Prostate gland (tissue), 2 donors: ENCODE measurements at regions not wholly inside any gene's neighbourhood (a gene's known extent, or its start where the extent isn't known, plus 50 kb on each side); places are given as distances from the start of the nearest gene placed in this dataset.
"Not testable (repeated sequence)": the region's sequence is repeated elsewhere in the genome, so short reads cannot be mapped to it uniquely, and the experiment has no call there.

Experiments used
- DNase-seq: peaks from one replicate; pipeline ENCODE4 v3.0.0-alpha.2; 2019; ENCODE audit warnings: low spot score
- H3K27ac ChIP-seq, 2 donors: fragments of 200-600 bp; sonication (generic); 2 replicates each; pipeline ENCODE4 v1.5.1; 2017 to 2019
- H3K27me3 ChIP-seq: fragments of 200-600 bp; sonication (generic); replicated peaks from 2 replicates; pipeline ENCODE4 v1.5.1; 2019; ENCODE audit not compliant: insufficient read depth
- H3K36me3 ChIP-seq, 2 donors: fragments of 200-600 bp; sonication (generic); 1 replicate in 1 of 2; 2 replicates in 1 of 2; pipeline versions ENCODE4 v1.5.1 to v1.8.1; 2017 to 2019
- H3K4me1 ChIP-seq: fragments of 200-600 bp; sonication (generic); replicated peaks from 2 replicates; pipeline ENCODE4 v1.5.1; 2019
- H3K4me3 ChIP-seq, 2 donors: fragments of 200-600 bp; sonication (generic); 2 replicates each; pipeline ENCODE4 v1.5.1; 2017 to 2019
- H3K9me3 ChIP-seq: fragments of 200-600 bp; sonication (generic); 2 replicates; pipeline ENCODE4 v1.5.1; 2017
- CTCF ChIP-seq, 4 experiments: fragments of 200-600 bp in 2 of 4; fragments of 450-650 bp in 2 of 4; sonication (generic) in 2 of 4; IDR thresholded peaks; 1 replicate in 3 of 4; 2 replicates in 1 of 4; pipeline ENCODE4 v1.5.1; 2016 to 2019; ENCODE audit warnings: antibody characterized with exemption in 4 of 4, mild to moderate bottlenecking in 2 of 4, moderate library complexity in 2 of 4
- POLR2A ChIP-seq: fragments of 450-650 bp; IDR thresholded peaks from one replicate; pipeline ENCODE4 v1.6.1; 2016; ENCODE audit warnings: antibody characterized with exemption, mild to moderate bottlenecking
- POLR2AphosphoS5 ChIP-seq: sonication (generic); formaldehyde crosslinking; IDR thresholded peaks from one replicate; pipeline ENCODE4 v1.6.1; 2017; ENCODE audit warnings: antibody characterized with exemption
- WGBS: methylation state at CpG from one replicate; pipeline ENCODE4 v1.1.5; 2018; 5-methylcytosine and 5-hydroxymethylcytosine counted together
- intact Hi-C: fragments of 100-400 bp; cut with DNase I; formaldehyde crosslinking; loops from one replicate; pipeline ENCODE4 v1.14.2; 2022

- DNase-seq, result no peak
- no peaks in the 10 kb centered on the region for H3K36me3 ChIP-seq
- no peaks in the 10 kb centered on the region for H3K4me1 ChIP-seq
- WGBS, result 34% methylated on average over 2 of the region's 2 CpGs
- H3K9me3 ChIP-seq, result no peaks in the 10 kb centered on the region
- no peaks in the 10 kb centered on the region for H3K27me3 ChIP-seq
- intact Hi-C loops, result no loop called here
- TF ChIP-seq CTCF (IDR thresholded peaks at IDR 0.05) (no peak), POLR2AphosphoS5 (no peak), POLR2A (no peak)
- no peak overlapping the region for H3K4me3 ChIP-seq
- no peak overlapping the region for H3K27ac ChIP-seq
These were observed 2010.0 kb upstream of the WWC1 start for GRCh38 chr5:166281433-166281832.

- WGBS, result 90% methylated on average over 3 of the region's 3 CpGs
- no peak overlapping the region for H3K27ac ChIP-seq
- no peak overlapping the region for H3K4me3 ChIP-seq
- no peaks in the 10 kb centered on the region for H3K36me3 ChIP-seq
- no peaks in the 10 kb centered on the region for H3K27me3 ChIP-seq
- H3K4me1 ChIP-seq, result no peaks in the 10 kb centered on the region
- intact Hi-C loops, result no loop called here
- no peaks in the 10 kb centered on the region for H3K9me3 ChIP-seq
- TF ChIP-seq CTCF (IDR thresholded peaks at IDR 0.05), result no peak
- no peak for TF ChIP-seq POLR2A
- TF ChIP-seq POLR2AphosphoS5, result no peak
- no peak for DNase-seq
These were observed 2008.5 kb upstream of the WWC1 start for GRCh38 chr5:166282939-166283338.

DNA sequence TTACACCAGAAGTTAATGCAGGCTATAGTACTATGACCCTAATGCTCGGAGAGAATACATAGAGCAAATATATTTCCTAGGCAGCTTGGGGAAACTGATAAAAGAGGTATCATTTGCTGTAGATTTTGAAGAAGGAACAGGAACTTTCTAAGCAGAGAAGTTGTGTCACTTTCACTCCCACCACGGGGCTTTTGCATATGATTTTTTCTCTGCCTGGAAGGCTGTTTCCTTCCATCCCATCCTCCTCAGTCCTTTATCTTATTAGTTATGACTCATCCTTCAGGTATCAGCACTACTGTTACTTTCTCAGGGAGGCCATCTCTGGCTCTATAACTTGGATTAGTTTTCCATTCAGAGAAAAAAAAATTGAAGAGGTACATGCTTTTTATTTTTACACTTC lies 2006.1 kb upstream of the WWC1 start:
- Histone ChIP-seq H3K27me3 (no peaks in the 10 kb centered on the region), H3K4me1 (no peaks in the 10 kb centered on the region), H3K27ac (no peak overlapping the region), H3K36me3 (no peaks in the 10 kb centered on the region), H3K9me3 (no peaks in the 10 kb centered on the region), H3K4me3 (no peak overlapping the region)
- DNase-seq, result no peak
- no peak for TF ChIP-seq POLR2AphosphoS5
- TF ChIP-seq CTCF (IDR thresholded peaks at IDR 0.05), result no peak
- intact Hi-C loops, result no loop called here
- 63% methylated on average over 2 of the region's 2 CpGs for WGBS

DNA sequence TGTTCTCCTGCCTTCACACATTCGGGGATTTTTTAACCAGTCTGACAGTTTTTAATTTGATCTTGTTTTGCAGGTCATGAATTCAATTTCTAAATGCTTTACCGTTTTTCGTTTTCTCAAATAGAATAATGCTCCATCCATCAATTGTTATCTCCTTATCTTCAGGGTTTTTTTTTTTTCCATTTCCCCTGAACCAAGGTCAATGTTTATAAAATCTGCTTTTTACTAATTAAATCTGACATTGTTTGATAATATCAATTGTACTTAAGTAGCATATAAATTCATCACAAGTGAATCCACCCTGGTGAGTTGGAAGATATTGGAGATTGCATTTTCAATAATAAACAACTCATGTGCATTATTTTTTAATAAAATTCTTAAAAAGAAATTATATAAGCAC lies 2004.6 kb upstream of the WWC1 start:
- intact Hi-C loops, result no loop called here
- Histone ChIP-seq H3K9me3 (no peaks in the 10 kb centered on the region), H3K4me3 (no peak overlapping the region), H3K27ac (no peak overlapping the region), H3K27me3 (no peaks in the 10 kb centered on the region), H3K4me1 (no peaks in the 10 kb centered on the region), H3K36me3 (no peaks in the 10 kb centered on the region)
- no peak for TF ChIP-seq CTCF (IDR thresholded peaks at IDR 0.05)
- TF ChIP-seq POLR2AphosphoS5, result no peak
- no peak for TF ChIP-seq POLR2A
- WGBS, result 60% methylated on average over 3 of the region's 3 CpGs
- no peak for DNase-seq

DNA sequence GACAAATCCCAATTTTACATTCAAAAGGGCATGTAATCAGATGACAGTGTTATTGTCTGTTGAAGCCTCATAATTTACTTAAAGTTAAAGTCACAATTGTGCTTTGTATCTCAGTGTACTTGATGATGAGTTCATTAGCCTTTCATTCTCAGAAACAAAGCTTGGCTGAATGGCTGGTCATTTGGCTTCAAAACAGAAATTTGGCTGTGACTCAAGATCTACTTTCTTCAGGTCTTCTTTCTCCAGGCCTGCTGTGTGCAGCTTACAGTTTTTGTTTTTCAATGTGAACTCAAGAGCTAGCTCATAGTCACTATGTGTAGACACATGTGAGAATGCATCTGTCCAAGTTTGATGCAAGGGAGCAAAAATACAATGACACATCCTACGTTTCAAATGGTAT lies 2003.6 kb upstream of the WWC1 start:
- no peaks in the 10 kb centered on the region for H3K4me1 ChIP-seq
- H3K27me3 ChIP-seq, result no peaks in the 10 kb centered on the region
- no peak overlapping the region for H3K27ac ChIP-seq
- H3K4me3 ChIP-seq, result no peak overlapping the region
- no peak for DNase-seq
- intact Hi-C loops, result no loop called here
- no peaks in the 10 kb centered on the region for H3K36me3 ChIP-seq
- TF ChIP-seq POLR2A (no peak), POLR2AphosphoS5 (no peak), CTCF (IDR thresholded peaks at IDR 0.05) (no peak)
- WGBS, result 53% methylated on average over 1 of the region's 1 CpG
- H3K9me3 ChIP-seq, result no peaks in the 10 kb centered on the region

- 84% methylated on average over 2 of the region's 2 CpGs for WGBS
These were observed 1999.6 kb upstream of the WWC1 start for GRCh38 chr5:166291800-166292199.

More at GRCh38 chr5:166291800-166292199, 1999.6 kb upstream of the WWC1 start:
- H3K4me1 ChIP-seq, H3K4me3 ChIP-seq, H3K27me3 ChIP-seq, H3K36me3 ChIP-seq, H3K27ac ChIP-seq, DNase-seq, H3K9me3 ChIP-seq, intact Hi-C loops: not testable (repeated sequence)
